DOHH2 (cell line): ENCODE measurements at regions not wholly inside any gene's neighbourhood (a gene's known extent, or its start where the extent isn't known, plus 50 kb on each side); places are given as distances from the start of the nearest gene placed in this dataset.

ENCODE experiments used
- H3F3A ChIP-seq: fragments of 200-600 bp; sonication (generic), shearing (Covaris generic); 2 replicates; pipeline ENCODE4 v1.6.0; 2016; ENCODE audit warnings: antibody characterized with exemption, mild to moderate bottlenecking; ENCODE audit not compliant: control insufficient read depth, insufficient read depth
- H3K27ac ChIP-seq: fragments of 200-600 bp; sonication (generic); 2 replicates; pipeline ENCODE4 v1.5.1; 2014; ENCODE audit warnings: low read depth, mild to moderate bottlenecking, low read length, moderate library complexity
- H3K27me3 ChIP-seq: fragments of 200-600 bp; sonication (generic); 2 replicates; pipeline ENCODE4 v1.6.1; 2014; ENCODE audit warnings: mild to moderate bottlenecking, low read length, mixed read lengths; ENCODE audit not compliant: control insufficient read depth
- H3K36me3 ChIP-seq: fragments of 200-600 bp; sonication (generic); 2 replicates; pipeline ENCODE4 v1.6.1; 2014; ENCODE audit warnings: mild to moderate bottlenecking, low read length, moderate library complexity, mixed read lengths; ENCODE audit not compliant: control insufficient read depth
- H3K4me1 ChIP-seq: fragments of 200-600 bp; sonication (generic); 2 replicates; pipeline ENCODE4 v1.6.1; 2014; ENCODE audit warnings: mild to moderate bottlenecking, low read length, mixed read lengths; ENCODE audit not compliant: control insufficient read depth
- H3K4me2 ChIP-seq: fragments of 200-600 bp; sonication (generic); 2 replicates; pipeline ENCODE4 v1.6.0; 2014; ENCODE audit warnings: mild to moderate bottlenecking, low read length, moderate library complexity
- H3K4me3 ChIP-seq: fragments of 200-600 bp; sonication (generic); 2 replicates; pipeline ENCODE4 v1.5.1; 2014; ENCODE audit warnings: mild to moderate bottlenecking, low read length, mixed read lengths
- H3K79me2 ChIP-seq: fragments of 200-600 bp; sonication (generic); 2 replicates; pipeline ENCODE4 v1.6.1; 2014; ENCODE audit warnings: mild to moderate bottlenecking, low read length, mixed read lengths; ENCODE audit not compliant: control insufficient read depth
- H3K9me2 ChIP-seq: fragments of 200-600 bp; sonication (generic); replicated peaks from 2 replicates; pipeline ENCODE4 v1.6.1; 2014; ENCODE audit warnings: mild to moderate bottlenecking, low read length, mixed read lengths; ENCODE audit not compliant: control insufficient read depth
- H3K9me3 ChIP-seq: fragments of 200-600 bp; sonication (generic); 2 replicates; pipeline ENCODE4 v1.6.1; 2014; ENCODE audit warnings: antibody characterized with exemption, low read length, mixed read lengths; ENCODE audit not compliant: control insufficient read depth, insufficient read depth
- H4K20me1 ChIP-seq: fragments of 200-600 bp; sonication (generic); 2 replicates; pipeline ENCODE4 v1.6.0; 2014; ENCODE audit warnings: low read depth, mild to moderate bottlenecking, antibody characterized with exemption, low read length, moderate library complexity; ENCODE audit not compliant: control insufficient read depth, insufficient read depth
- CTCF ChIP-seq: fragments of 200-600 bp; sonication (generic); IDR thresholded peaks from one replicate; pipeline ENCODE4 v1.5.1; 2014; ENCODE audit warnings: antibody characterized with exemption, mild to moderate bottlenecking, low read depth, low read length; ENCODE audit not compliant: poor library complexity, severe bottlenecking
- EZH2phosphoT487 ChIP-seq: fragments of 200-600 bp; sonication (generic); IDR thresholded peaks from 2 replicates; pipeline ENCODE4 v1.6.1; 2017; ENCODE audit warnings: borderline replicate concordance, mild to moderate bottlenecking, antibody characterized with exemption, low read length, moderate library complexity, mixed read lengths

GRCh38 chr5:56522960-56523359, 289.8 kb upstream of the ANKRD55 start:
- H3K4me3 ChIP-seq = no peak overlapping the region
- H3K9me3 ChIP-seq = no peaks in the 10 kb centered on the region
- no peak for TF ChIP-seq EZH2phosphoT487
- TF ChIP-seq CTCF = no peak
- H3K4me2 ChIP-seq = no peak overlapping the region
- H3K36me3 ChIP-seq = no peaks in the 10 kb centered on the region
- no peaks in the 10 kb centered on the region for H3F3A ChIP-seq
- H3K9me2 ChIP-seq = no peaks in the 10 kb centered on the region
- no peaks in the 10 kb centered on the region for H4K20me1 ChIP-seq
- H3K79me2 ChIP-seq = no peaks in the 10 kb centered on the region
- H3K27me3 ChIP-seq = no peaks in the 10 kb centered on the region
- H3K4me1 ChIP-seq = no peaks in the 10 kb centered on the region
- H3K27ac ChIP-seq = no peak overlapping the region

GRCh38 chr5:56522169-56522568, 289.0 kb upstream of the ANKRD55 start:
- H3K9me2 ChIP-seq = no peaks in the 10 kb centered on the region
- H3K4me2 ChIP-seq = no peak overlapping the region
- no peaks in the 10 kb centered on the region for H4K20me1 ChIP-seq
- no peaks in the 10 kb centered on the region for H3K9me3 ChIP-seq
- no peaks in the 10 kb centered on the region for H3K36me3 ChIP-seq
- H3K4me3 ChIP-seq = no peak overlapping the region
- H3K4me1 ChIP-seq = peaks cover 1% of the 10 kb centered on the region; the same call in 1 of the 2 replicates
- H3K27me3 ChIP-seq = no peaks in the 10 kb centered on the region
- no peak for TF ChIP-seq CTCF
- TF ChIP-seq EZH2phosphoT487 = no peak
- no peaks in the 10 kb centered on the region for H3F3A ChIP-seq
- no peak overlapping the region for H3K27ac ChIP-seq
- H3K79me2 ChIP-seq = no peaks in the 10 kb centered on the region

GRCh38 chr5:56520986-56521730, 288.0 kb upstream of the ANKRD55 start:
- no peaks in the 10 kb centered on the region for H3F3A ChIP-seq
- no peaks in the 10 kb centered on the region for H3K9me2 ChIP-seq
- H3K9me3 ChIP-seq = no peaks in the 10 kb centered on the region
- no peaks in the 10 kb centered on the region for H3K79me2 ChIP-seq
- H4K20me1 ChIP-seq = no peaks in the 10 kb centered on the region
- H3K4me2 ChIP-seq = no peak overlapping the region
- no peaks in the 10 kb centered on the region for H3K36me3 ChIP-seq
- no peak overlapping the region for H3K27ac ChIP-seq
- H3K4me3 ChIP-seq = no peak overlapping the region
- TF ChIP-seq EZH2phosphoT487 (no peak), CTCF (no peak)
- H3K27me3 ChIP-seq = no peaks in the 10 kb centered on the region
- peaks cover 6% of the 10 kb centered on the region; the same call in 1 of the 2 replicates for H3K4me1 ChIP-seq
